SK-N-SH treated with all-trans-retinoic acid at 6 μM for 48 hours (cell line): ENCODE measurements at regions not wholly inside any gene's neighbourhood (a gene's known extent, or its start where the extent isn't known, plus 50 kb on each side); places are given as distances from the start of the nearest gene placed in this dataset.

ENCODE experiments used
- ARNTL ChIP-seq: fragments of 450-650 bp; formaldehyde crosslinking; IDR thresholded peaks from 2 replicates; pipeline ENCODE4 v1.5.0; 2020; ENCODE audit warnings: low read depth, mild to moderate bottlenecking, moderate library complexity, borderline replicate concordance
- ESRRG ChIP-seq: fragments of 250-450 bp; sonication (Bioruptor Pico); IDR thresholded peaks from 2 replicates; pipeline ENCODE4 v1.6.1; 2021; ENCODE audit warnings: mild to moderate bottlenecking
- PATZ1 ChIP-seq: fragments of 250-450 bp; sonication (Bioruptor Pico); IDR thresholded peaks from 2 replicates; pipeline ENCODE4 v1.8.0; 2020; ENCODE audit warnings: mild to moderate bottlenecking, moderate library complexity, borderline replicate concordance
- RARB ChIP-seq: fragments of 250-450 bp; sonication (Bioruptor Pico); IDR thresholded peaks from 2 replicates; pipeline ENCODE4 v1.8.0; 2021; ENCODE audit warnings: mild to moderate bottlenecking, moderate library complexity
- TOX ChIP-seq: fragments of 250-450 bp; sonication (Bioruptor Pico); IDR thresholded peaks from 2 replicates; pipeline ENCODE4 v1.8.0; 2021; ENCODE audit warnings: mild to moderate bottlenecking, moderate library complexity, borderline replicate concordance
- ZFP3 ChIP-seq: fragments of 250-450 bp; sonication (Bioruptor Pico); IDR thresholded peaks from 2 replicates; pipeline ENCODE4 v1.5.0; 2020; ENCODE audit warnings: mild to moderate bottlenecking, moderate library complexity

- TF ChIP-seq PATZ1 (CRISPR knock-in tag) (no peak), ARNTL (CRISPR knock-in tag) (no peak), RARB (CRISPR knock-in tag) (no peak), TOX (no peak), ESRRG (CRISPR knock-in tag) (no peak), ZFP3 (CRISPR knock-in tag) (no peak)
Observed at GRCh38 chr10:78755877-78756455, 312.8 kb upstream of the ZMIZ1 start.
